NCI-H524 treated with DMSO at 0.1 percent for 48 hours (cell line): ENCODE measurements at regions not wholly inside any gene's neighbourhood (a gene's known extent, or its start where the extent isn't known, plus 50 kb on each side); places are given as distances from the start of the nearest gene placed in this dataset.
"Not testable (repeated sequence)": the region's sequence is repeated elsewhere in the genome, so short reads cannot be mapped to it uniquely, and the experiment has no call there.

Experiments
- DNase-seq: peaks from one replicate; lab custom pipeline; 2025; lab: John Stamatoyannopoulos, UW

- DNase-seq: not testable (repeated sequence)
Measured at GRCh38 chr6:86872810-86873209, 64.5 kb upstream of the HTR1E start.

GRCh38 chr6:86871681-86872080, 65.6 kb upstream of the HTR1E start:
- DNase-seq: no peak

- DNase-seq: no peak
Measured at GRCh38 chr6:86869500-86869899, 67.8 kb upstream of the HTR1E start.

GRCh38 chr6:86859513-86859912, 77.8 kb upstream of the HTR1E start:
- DNase-seq: no peak

- DNase-seq: no peak
Measured at GRCh38 chr6:86858970-86859369, 78.4 kb upstream of the HTR1E start.

- no peak for DNase-seq
Measured at GRCh38 chr6:86857783-86858182, 79.5 kb upstream of the HTR1E start.

- no peak for DNase-seq
Measured at GRCh38 chr6:86856937-86857563, 80.3 kb upstream of the HTR1E start.

GRCh38 chr6:86856379-86856778, 80.9 kb upstream of the HTR1E start:
- no peak for DNase-seq

GRCh38 chr6:86848986-86849385, 88.3 kb upstream of the HTR1E start:
- no peak for DNase-seq

- no peak for DNase-seq
Measured at GRCh38 chr6:86832686-86833085, 104.6 kb upstream of the HTR1E start.

GRCh38 chr6:86825436-86825835, 111.9 kb upstream of the HTR1E start:
- no peak for DNase-seq

GRCh38 chr6:86822747-86823146, 114.6 kb upstream of the HTR1E start:
- DNase-seq: no peak

- DNase-seq: no peak
Measured at GRCh38 chr6:86820750-86821149, 116.6 kb upstream of the HTR1E start.

GRCh38 chr6:86793649-86794048, 143.7 kb upstream of the HTR1E start:
- DNase-seq: no peak

- no peak for DNase-seq
Measured at GRCh38 chr6:86791476-86791875, 145.9 kb upstream of the HTR1E start.

- no peak for DNase-seq
Measured at GRCh38 chr6:86789779-86790411, 147.4 kb upstream of the HTR1E start.

- DNase-seq: no peak
Measured at GRCh38 chr6:86782328-86782727, 155.0 kb upstream of the HTR1E start.

GRCh38 chr6:86780923-86781322, 156.4 kb upstream of the HTR1E start:
- DNase-seq: no peak

- DNase-seq: no peak
Measured at GRCh38 chr6:86775893-86776292, 161.4 kb upstream of the HTR1E start.

GRCh38 chr6:86765211-86765610, 172.1 kb upstream of the HTR1E start:
- DNase-seq: no peak

GRCh38 chr6:86759953-86760352, 177.4 kb upstream of the HTR1E start:
- not testable (repeated sequence) for DNase-seq

- no peak for DNase-seq
Measured at GRCh38 chr6:86756640-86757229, 180.6 kb upstream of the HTR1E start.

- no peak for DNase-seq
Measured at GRCh38 chr6:86744048-86744447, 193.3 kb upstream of the HTR1E start.

- DNase-seq: no peak
Measured at GRCh38 chr6:86738078-86738477, 199.2 kb upstream of the HTR1E start.
